Smooth muscle cell (in vitro differentiated cells): ENCODE measurements at regions not wholly inside any gene's neighbourhood (a gene's known extent, or its start where the extent isn't known, plus 50 kb on each side); places are given as distances from the start of the nearest gene placed in this dataset.

Experiments
- DNase-seq: peaks from one replicate; lab custom pipeline; 2025; ENCODE audit not compliant: unreplicated experiment; lab: John Stamatoyannopoulos, UW
- H2AFZ ChIP-seq: fragments of 200-600 bp; sonication (generic); 2 replicates; pipeline ENCODE4 v1.6.0; 2016; ENCODE audit warnings: antibody characterized with exemption, low read depth, mild to moderate bottlenecking
- H3F3A ChIP-seq: fragments of 200-600 bp; sonication (generic); 2 replicates; pipeline ENCODE4 v1.6.0; 2017; ENCODE audit warnings: antibody characterized with exemption, low read depth
- H3K27ac ChIP-seq: fragments of 200-600 bp; sonication (generic); 2 replicates; pipeline ENCODE4 v1.5.1; 2016; ENCODE audit warnings: low read depth, mild to moderate bottlenecking
- H3K27me3 ChIP-seq: fragments of 200-600 bp; sonication (generic); 2 replicates; pipeline ENCODE4 v1.6.1; 2016; ENCODE audit warnings: low read depth, mild to moderate bottlenecking
- H3K36me3 ChIP-seq: fragments of 200-600 bp; sonication (generic); 2 replicates; pipeline ENCODE4 v1.5.1; 2016; ENCODE audit warnings: low read depth
- H3K4me1 ChIP-seq: fragments of 200-600 bp; sonication (generic); 2 replicates; pipeline ENCODE4 v1.5.1; 2016; ENCODE audit warnings: low read depth
- H3K4me2 ChIP-seq: fragments of 200-600 bp; sonication (generic); 2 replicates; pipeline ENCODE4 v1.6.0; 2016; ENCODE audit warnings: mild to moderate bottlenecking
- H3K4me3 ChIP-seq: fragments of 200-600 bp; sonication (generic); 2 replicates; pipeline ENCODE4 v1.5.1; 2016; ENCODE audit warnings: mild to moderate bottlenecking
- H3K79me2 ChIP-seq: fragments of 200-600 bp; sonication (generic); 2 replicates; pipeline ENCODE4 v1.6.0; 2016; ENCODE audit warnings: low read depth, mild to moderate bottlenecking
- H3K9ac ChIP-seq: fragments of 200-600 bp; sonication (generic); 2 replicates; pipeline ENCODE4 v1.6.0; 2016; ENCODE audit warnings: low read depth
- H3K9me3 ChIP-seq: fragments of 200-600 bp; sonication (generic); replicated peaks from 2 replicates; pipeline ENCODE4 v1.5.1; 2016; ENCODE audit warnings: low read depth
- H4K20me1 ChIP-seq: fragments of 200-600 bp; sonication (generic); 2 replicates; pipeline ENCODE4 v1.6.0; 2016; ENCODE audit warnings: low read depth
- CTCF ChIP-seq: fragments of 200-600 bp; sonication (generic); IDR thresholded peaks from 2 replicates; pipeline ENCODE4 v1.5.1; 2017; ENCODE audit warnings: borderline replicate concordance, mild to moderate bottlenecking, antibody characterized with exemption; ENCODE audit not compliant: insufficient read depth, poor library complexity, severe bottlenecking
- WGBS: methylation state at CpG from one replicate; pipeline ENCODE4 v1.1.7; 2016; ENCODE audit warnings: low lambda C conversion rate; 5-methylcytosine and 5-hydroxymethylcytosine counted together

DNA sequence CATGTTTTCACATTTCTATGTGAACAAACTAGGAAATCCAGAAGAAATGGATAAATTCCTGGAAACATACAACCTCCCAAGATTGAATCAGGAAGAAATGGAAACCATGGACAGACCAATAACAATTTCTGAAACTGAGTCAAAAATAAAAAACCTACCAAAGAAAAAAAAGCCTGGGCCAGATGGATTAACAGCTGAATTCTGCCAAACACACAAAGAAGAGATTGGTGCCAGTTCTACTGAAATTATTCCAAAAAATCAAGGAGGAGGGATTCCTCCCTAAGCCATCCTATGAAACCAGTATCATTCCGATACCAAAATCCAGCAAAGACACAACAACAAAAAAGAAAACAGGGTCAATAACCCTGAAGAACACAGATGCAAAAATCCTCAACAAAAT is 166.9 kb upstream of the FBXL7 start:
- Histone ChIP-seq H3K4me2 (no peak overlapping the region), H3K9ac (no peak overlapping the region), H3K4me1 (no peaks in the 10 kb centered on the region), H3K79me2 (no peaks in the 10 kb centered on the region), H3F3A (no peaks in the 10 kb centered on the region), H4K20me1 (no peaks in the 10 kb centered on the region), H2AFZ (no peak overlapping the region), H3K36me3 (no peaks in the 10 kb centered on the region), H3K9me3 (peaks cover 4% of the 10 kb centered on the region), H3K4me3 (no peak overlapping the region), H3K27ac (no peak overlapping the region), H3K27me3 (no peaks in the 10 kb centered on the region)
- TF ChIP-seq CTCF, result no peak
- 90% methylated on average over 1 of the region's 1 CpG for WGBS
- no peak for DNase-seq

DNA sequence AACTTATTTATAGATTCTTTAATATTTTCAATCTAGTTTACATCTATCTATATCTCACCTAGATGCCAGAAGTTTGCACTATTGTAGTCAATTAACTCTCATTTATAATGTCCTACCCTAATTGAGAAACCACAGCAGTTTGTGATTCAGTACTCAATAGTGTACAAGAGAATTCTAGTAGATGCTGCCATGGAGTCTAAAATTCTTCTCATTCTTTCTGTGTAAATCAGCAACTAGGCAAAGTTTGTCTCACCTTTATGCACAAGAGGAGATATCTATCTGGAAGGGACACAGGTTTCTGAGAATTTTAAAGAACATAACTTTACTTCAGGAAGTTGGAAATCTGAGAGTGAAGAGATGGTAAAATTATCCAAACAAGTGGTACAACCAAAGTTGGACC is 173.0 kb upstream of the FBXL7 start:
- no peak overlapping the region for H3K9ac ChIP-seq
- H3K27me3 ChIP-seq, result no peaks in the 10 kb centered on the region
- H3K27ac ChIP-seq, result no peak overlapping the region
- DNase-seq, result no peak
- no peaks in the 10 kb centered on the region for H3K9me3 ChIP-seq
- no peak overlapping the region for H3K4me2 ChIP-seq
- H2AFZ ChIP-seq, result no peak overlapping the region
- H4K20me1 ChIP-seq, result no peaks in the 10 kb centered on the region
- H3K4me1 ChIP-seq, result no peaks in the 10 kb centered on the region
- no peak for TF ChIP-seq CTCF
- H3K4me3 ChIP-seq, result no peak overlapping the region
- H3F3A ChIP-seq, result no peaks in the 10 kb centered on the region
- H3K79me2 ChIP-seq, result no peaks in the 10 kb centered on the region
- H3K36me3 ChIP-seq, result no peaks in the 10 kb centered on the region

DNA sequence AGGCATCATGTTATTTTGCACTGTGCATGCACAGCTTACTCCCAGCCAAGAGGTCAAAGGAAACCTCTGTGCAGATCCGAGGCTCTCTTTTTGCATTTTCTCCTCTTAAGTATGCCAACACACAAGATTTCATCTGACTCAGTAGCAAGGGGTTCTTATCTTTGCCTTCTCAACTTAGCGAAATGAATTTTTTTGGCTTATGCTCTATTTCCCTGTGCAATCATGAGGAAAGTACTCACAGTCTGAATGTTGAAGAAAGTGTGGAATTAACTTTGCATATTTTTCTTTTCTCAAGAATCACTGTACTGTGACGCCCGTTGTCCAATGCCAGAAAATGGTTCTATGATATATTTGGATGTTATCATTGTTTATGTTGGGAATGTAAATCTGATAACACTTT is 173.5 kb upstream of the FBXL7 start:
- no peaks in the 10 kb centered on the region for H3K4me1 ChIP-seq
- H3K27me3 ChIP-seq, result no peaks in the 10 kb centered on the region
- no peak overlapping the region for H3K4me3 ChIP-seq
- H3K27ac ChIP-seq, result no peak overlapping the region
- no peaks in the 10 kb centered on the region for H3K36me3 ChIP-seq
- WGBS, result 91% methylated on average over 4 of the region's 4 CpGs
- no peak for TF ChIP-seq CTCF
- no peak overlapping the region for H2AFZ ChIP-seq
- H4K20me1 ChIP-seq, result no peaks in the 10 kb centered on the region
- H3K4me2 ChIP-seq, result no peak overlapping the region
- H3F3A ChIP-seq, result no peaks in the 10 kb centered on the region
- no peaks in the 10 kb centered on the region for H3K79me2 ChIP-seq
- no peaks in the 10 kb centered on the region for H3K9me3 ChIP-seq
- no peak for DNase-seq
- no peak overlapping the region for H3K9ac ChIP-seq

DNA sequence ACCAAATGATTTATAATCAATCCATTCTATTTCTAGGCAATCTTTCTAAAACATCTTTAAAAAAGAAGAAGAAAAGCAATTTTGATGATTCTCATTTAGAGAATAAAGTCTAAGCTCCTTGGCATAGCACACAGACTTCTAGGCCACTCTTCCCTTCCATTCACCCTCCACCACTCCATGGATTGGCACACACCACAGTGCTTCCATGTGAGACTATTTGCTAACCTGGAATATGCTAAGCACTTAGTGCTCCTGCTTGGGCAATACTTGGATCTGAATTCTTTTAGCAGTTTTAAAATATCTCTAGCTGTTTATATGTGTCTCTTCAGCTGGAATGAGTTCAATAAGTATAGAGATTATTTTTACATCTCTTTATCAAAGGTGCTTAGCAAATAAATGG is 177.6 kb upstream of the FBXL7 start:
- peaks cover 6% of the 10 kb centered on the region for H3K4me1 ChIP-seq
- no peaks in the 10 kb centered on the region for H3K9me3 ChIP-seq
- no peak overlapping the region for H3K4me3 ChIP-seq
- no peaks in the 10 kb centered on the region for H3F3A ChIP-seq
- no peak for TF ChIP-seq CTCF
- H3K4me2 ChIP-seq, result no peak overlapping the region
- H3K79me2 ChIP-seq, result no peaks in the 10 kb centered on the region
- H3K27ac ChIP-seq, result no peak overlapping the region
- H2AFZ ChIP-seq, result no peak overlapping the region
- H4K20me1 ChIP-seq, result no peaks in the 10 kb centered on the region
- DNase-seq, result no peak
- H3K9ac ChIP-seq, result no peak overlapping the region
- H3K27me3 ChIP-seq, result peaks cover under 1% of the 10 kb centered on the region
- H3K36me3 ChIP-seq, result no peaks in the 10 kb centered on the region
